Duodenal mucosa (tissue), 2 donors: ENCODE measurements at regions not wholly inside any gene's neighbourhood (a gene's known extent, or its start where the extent isn't known, plus 50 kb on each side); places are given as distances from the start of the nearest gene placed in this dataset.

Source experiments
- H3K27ac ChIP-seq: one replicate; pipeline ENCODE4 v1.7.0; 2013; ENCODE audit warnings: low read depth, low read length
- H3K27me3 ChIP-seq, 2 donors: one replicate each; pipeline ENCODE4 v1.7.0; 2013; ENCODE audit warnings: low read length in 2 of 2, control low read depth in 1 of 2; ENCODE audit not compliant: insufficient read depth in 2 of 2, control insufficient read depth in 1 of 2
- H3K36me3 ChIP-seq, 2 donors: one replicate each; pipeline ENCODE4 v1.7.0; 2013; ENCODE audit warnings: low read length in 2 of 2, control low read depth in 1 of 2; ENCODE audit not compliant: insufficient read depth in 2 of 2, control insufficient read depth in 1 of 2
- H3K4me1 ChIP-seq, 2 donors: one replicate each; pipeline ENCODE4 v1.7.0; 2013; ENCODE audit warnings: low read length in 2 of 2, control low read depth in 1 of 2; ENCODE audit not compliant: insufficient read depth in 2 of 2, control insufficient read depth in 1 of 2
- H3K4me3 ChIP-seq, 2 donors: one replicate each; pipeline ENCODE4 v1.7.0; 2013; ENCODE audit warnings: low read length in 2 of 2, low read depth in 1 of 2
- H3K9ac ChIP-seq, 2 donors: one replicate each; pipeline ENCODE4 v1.7.0; 2013; ENCODE audit warnings: low read length in 2 of 2, low read depth in 1 of 2
- H3K9me3 ChIP-seq, 2 donors: one replicate each; pipeline ENCODE4 v1.7.0; 2013; ENCODE audit warnings: low read length in 2 of 2, control low read depth in 1 of 2; ENCODE audit not compliant: control insufficient read depth in 1 of 2

DNA sequence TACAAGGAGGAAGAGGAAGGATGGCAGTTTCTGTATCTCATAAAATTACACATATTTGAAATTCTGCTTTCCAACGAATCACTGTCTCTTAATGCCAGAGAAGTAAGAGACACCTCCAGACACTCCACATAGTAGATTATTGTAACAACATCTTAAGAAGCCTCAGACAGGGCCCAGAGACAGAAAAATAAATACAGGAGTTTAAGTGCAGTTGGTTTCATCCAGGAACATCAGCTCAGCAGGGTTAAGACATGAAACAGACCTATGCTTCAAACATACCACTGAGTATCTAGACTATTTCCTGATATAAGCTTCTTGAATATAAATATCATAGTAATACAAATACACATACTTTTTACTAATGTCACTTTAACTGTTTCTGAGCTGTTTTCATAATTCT is 290.3 kb downstream of the ADAMTS20 start:
- no peaks in the 10 kb centered on the region for H3K4me1 ChIP-seq
- no peak overlapping the region for H3K27ac ChIP-seq
- no peak overlapping the region for H3K4me3 ChIP-seq
- H3K36me3 ChIP-seq, result no peaks in the 10 kb centered on the region
- H3K27me3 ChIP-seq, result no peaks in the 10 kb centered on the region
- no peak overlapping the region for H3K9ac ChIP-seq
- no peaks in the 10 kb centered on the region for H3K9me3 ChIP-seq

DNA sequence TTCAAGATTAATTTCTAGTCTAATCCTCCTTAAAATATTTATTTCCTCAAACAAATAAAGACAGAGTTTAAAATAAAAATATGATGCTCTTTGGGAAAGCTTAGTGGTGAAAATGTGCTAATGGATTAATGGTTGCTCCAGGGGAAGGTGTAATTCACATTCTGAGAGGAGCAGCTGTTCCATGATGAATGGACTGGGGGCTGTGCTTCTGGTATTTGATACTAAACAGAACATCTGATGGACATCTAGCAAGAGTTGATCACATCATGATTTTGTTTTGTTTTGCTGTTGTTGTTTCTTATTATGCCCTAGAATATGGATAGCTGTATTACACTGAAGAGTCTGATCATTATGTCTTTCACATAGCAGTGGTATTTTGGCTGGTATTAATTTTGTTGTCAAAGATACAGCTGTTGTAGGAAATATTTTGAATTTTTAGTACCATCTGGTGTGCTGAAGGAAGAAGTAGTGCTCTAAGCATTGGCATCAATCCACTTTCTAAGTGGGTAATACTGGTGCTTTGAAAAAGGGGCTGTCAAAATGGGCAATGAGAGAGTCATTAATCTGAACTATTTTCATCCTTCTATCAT is 296.4 kb downstream of the ADAMTS20 start:
- Histone ChIP-seq H3K4me1 (no peaks in the 10 kb centered on the region), H3K9ac (no peak overlapping the region), H3K27me3 (no peaks in the 10 kb centered on the region), H3K9me3 (no peaks in the 10 kb centered on the region), H3K4me3 (no peak overlapping the region), H3K36me3 (no peaks in the 10 kb centered on the region), H3K27ac (no peak overlapping the region)

DNA sequence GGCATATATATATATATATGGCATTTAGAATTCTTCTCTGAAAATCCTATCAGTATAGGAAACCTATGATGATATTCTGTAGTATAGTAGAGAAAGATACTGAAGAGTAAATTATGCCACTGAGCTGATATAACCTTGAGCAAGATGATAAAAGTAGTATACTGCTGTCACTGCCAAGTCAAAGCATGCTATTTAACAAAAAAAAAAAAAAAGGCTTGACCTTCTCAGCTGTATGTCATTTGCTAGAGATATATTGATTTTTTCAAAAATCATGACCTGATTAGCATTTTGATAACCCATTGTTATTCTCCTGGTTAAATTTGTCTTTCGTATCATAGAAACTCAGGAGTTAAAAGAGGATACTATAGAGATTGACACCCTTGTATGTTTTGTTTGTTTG is 299.4 kb downstream of the ADAMTS20 start:
- Histone ChIP-seq H3K27ac (no peak overlapping the region), H3K4me1 (no peaks in the 10 kb centered on the region), H3K36me3 (no peaks in the 10 kb centered on the region), H3K9ac (no peak overlapping the region), H3K4me3 (no peak overlapping the region), H3K9me3 (no peaks in the 10 kb centered on the region), H3K27me3 (no peaks in the 10 kb centered on the region)

DNA sequence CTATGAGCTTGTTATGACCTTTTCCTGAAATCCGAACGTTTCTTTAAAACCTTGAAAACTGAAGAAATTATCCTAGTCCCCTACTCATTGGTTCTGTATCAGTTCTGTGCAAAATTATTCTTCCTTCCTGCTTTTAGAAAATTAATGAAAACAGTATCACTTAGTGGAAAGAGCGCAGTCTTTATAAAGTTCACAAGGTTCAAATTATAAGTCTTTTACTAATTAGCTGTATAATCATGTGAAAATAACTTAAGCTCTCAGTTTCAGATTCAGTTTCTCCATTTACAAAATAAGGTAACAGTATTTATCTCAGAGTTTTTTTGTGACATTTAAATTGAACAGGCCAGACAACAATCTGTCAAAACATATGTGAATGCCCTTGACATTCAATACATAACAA is 306.1 kb downstream of the ADAMTS20 start:
- Histone ChIP-seq H3K36me3 (no peaks in the 10 kb centered on the region), H3K9me3 (no peaks in the 10 kb centered on the region), H3K4me3 (no peak overlapping the region), H3K27ac (no peak overlapping the region), H3K27me3 (no peaks in the 10 kb centered on the region), H3K9ac (no peak overlapping the region), H3K4me1 (no peaks in the 10 kb centered on the region)

DNA sequence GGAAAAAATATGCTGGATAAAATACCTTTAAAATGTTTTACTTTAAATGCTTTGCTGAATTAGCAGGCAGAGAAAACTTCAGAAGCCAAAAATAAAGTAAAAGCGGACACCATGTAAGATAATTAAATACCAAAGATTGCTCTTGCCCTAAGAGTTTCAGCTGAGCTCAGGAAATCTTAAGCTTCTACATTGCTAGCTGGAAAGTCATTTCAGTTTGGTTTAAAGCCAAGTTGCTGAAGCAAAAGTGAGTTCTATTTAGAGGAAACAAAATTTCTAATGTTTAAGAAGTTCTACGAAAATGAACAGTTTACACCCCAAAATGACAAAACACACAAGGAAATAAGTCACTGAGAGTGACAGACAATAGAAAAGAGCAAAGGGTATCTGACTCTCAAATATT is 310.0 kb downstream of the ADAMTS20 start:
- Histone ChIP-seq H3K27me3 (no peaks in the 10 kb centered on the region), H3K27ac (no peak overlapping the region), H3K9me3 (no peaks in the 10 kb centered on the region), H3K4me3 (no peak overlapping the region), H3K9ac (no peak overlapping the region), H3K36me3 (no peaks in the 10 kb centered on the region), H3K4me1 (no peaks in the 10 kb centered on the region)

DNA sequence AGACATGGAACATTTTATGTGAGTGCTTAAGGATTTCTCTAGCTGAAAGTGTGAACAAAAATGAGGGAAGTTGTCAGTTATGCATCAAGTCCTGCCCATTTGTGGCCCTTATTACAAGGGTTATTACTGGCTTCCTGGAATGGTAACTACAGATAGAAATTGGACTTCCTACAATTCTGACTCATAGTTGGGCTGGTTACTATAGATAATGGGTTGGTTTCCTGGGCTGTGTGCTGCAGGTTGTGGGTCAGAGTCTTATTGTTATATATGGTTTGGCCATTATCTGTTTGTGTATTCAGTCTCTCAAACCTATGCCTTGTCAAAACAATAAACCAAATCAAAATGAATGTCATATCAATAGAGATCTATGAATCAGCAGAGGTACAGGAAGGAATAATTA is 313.7 kb downstream of the ADAMTS20 start:
- Histone ChIP-seq H3K27me3 (no peaks in the 10 kb centered on the region), H3K4me1 (no peaks in the 10 kb centered on the region), H3K36me3 (no peaks in the 10 kb centered on the region), H3K9ac (no peak overlapping the region), H3K27ac (no peak overlapping the region), H3K4me3 (no peak overlapping the region), H3K9me3 (no peaks in the 10 kb centered on the region)

DNA sequence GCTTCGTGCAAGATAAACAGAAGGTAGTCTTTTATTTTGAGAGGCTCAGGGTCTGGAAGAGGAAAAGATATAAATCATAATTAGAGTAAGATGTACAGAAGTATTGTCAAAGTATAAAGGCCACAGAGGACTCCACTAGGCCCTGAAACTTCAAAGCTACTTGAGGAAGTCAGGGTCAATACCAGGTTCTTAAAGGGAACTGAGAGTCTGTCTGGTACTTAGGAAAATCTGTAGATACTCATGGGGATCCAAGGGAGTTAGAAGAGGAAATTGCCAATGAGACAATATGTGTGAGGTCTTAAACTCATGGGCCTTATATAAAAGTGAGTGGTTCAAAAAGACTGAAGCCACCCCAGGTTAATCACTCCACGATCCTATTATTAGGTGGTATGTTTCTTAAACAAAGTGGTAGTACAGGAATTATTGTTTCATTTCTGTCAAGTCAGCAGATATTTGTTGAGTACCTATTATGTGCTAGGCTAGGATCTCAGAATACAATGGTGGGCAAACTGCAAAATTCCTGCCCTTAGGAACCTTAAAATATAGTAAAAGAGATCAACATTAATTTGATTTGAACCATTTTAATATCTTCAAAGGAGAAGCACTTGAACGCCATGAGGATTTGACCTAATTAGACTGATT is 314.6 kb downstream of the ADAMTS20 start:
- Histone ChIP-seq H3K36me3 (no peaks in the 10 kb centered on the region), H3K27me3 (no peaks in the 10 kb centered on the region), H3K27ac (no peak overlapping the region), H3K4me1 (no peaks in the 10 kb centered on the region), H3K9me3 (no peaks in the 10 kb centered on the region), H3K4me3 (no peak overlapping the region), H3K9ac (no peak overlapping the region)

DNA sequence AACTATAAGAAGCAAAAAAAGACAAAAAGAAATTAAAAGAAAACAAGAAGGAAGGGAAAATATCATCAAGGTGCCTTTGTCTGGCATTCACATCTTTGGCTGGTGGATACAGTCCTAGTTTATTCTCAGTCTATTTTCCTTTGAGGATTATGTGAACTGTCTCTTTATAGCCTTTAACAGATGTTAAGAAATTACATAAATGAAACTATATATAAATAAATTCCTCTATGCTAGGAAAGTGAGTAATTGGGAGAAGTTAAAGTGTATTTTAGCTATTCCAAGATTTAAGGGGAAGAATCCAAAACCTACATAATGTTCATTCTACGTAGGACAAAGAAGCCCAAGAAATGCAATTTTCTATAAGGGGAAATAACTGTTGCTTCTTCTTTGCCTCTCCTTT is 316.3 kb downstream of the ADAMTS20 start:
- H3K27ac ChIP-seq, result no peak overlapping the region
- no peak overlapping the region for H3K4me3 ChIP-seq

DNA sequence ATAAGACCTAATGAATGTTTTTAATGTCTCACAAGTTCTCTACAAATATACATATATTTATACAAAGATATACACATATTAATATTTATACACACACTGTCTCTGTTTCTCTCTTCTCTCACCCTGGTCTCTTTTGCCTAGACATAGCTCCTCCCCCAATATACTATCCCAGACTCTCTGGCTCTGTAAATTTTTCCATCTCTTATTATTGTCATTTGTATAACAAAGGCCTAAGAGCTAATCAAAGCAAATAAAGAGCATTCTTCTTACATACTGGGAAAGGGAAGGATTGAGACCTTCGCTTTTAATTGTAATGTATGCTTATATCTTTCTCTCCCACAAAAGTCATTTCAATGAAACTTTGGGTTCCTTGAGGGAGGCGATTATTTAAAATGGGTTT is 318.1 kb downstream of the ADAMTS20 start:
- H3K9ac ChIP-seq, result no peak overlapping the region
- H3K9me3 ChIP-seq, result no peaks in the 10 kb centered on the region
- H3K4me3 ChIP-seq, result no peak overlapping the region
- no peak overlapping the region for H3K27ac ChIP-seq
- H3K4me1 ChIP-seq, result no peaks in the 10 kb centered on the region
- H3K27me3 ChIP-seq, result no peaks in the 10 kb centered on the region
- no peaks in the 10 kb centered on the region for H3K36me3 ChIP-seq

More for the DNA sequence above, 316.3 kb downstream of the ADAMTS20 start:
- no peaks in the 10 kb centered on the region for H3K9me3 ChIP-seq
- no peak overlapping the region for H3K9ac ChIP-seq
- no peaks in the 10 kb centered on the region for H3K27me3 ChIP-seq
- H3K36me3 ChIP-seq, result no peaks in the 10 kb centered on the region
- no peaks in the 10 kb centered on the region for H3K4me1 ChIP-seq

DNA sequence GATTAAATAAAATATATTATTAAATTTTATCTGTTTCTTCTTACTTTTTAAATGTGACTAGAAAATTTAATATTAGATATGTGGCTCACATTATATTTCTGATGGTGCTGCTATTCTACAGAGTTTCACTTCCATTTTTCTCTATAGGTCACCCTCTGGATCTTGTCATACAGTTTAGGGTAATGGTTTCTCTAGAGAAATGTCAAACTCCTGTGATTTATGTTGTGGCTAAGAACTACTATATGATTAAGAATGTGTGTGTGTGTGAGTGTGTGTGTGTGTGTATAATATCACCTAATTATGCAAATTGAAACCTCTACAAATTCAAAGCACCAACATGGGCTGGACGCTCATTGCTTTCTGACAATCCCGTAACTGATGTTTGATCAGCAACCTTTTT is 325.9 kb downstream of the ADAMTS20 start:
- no peak overlapping the region for H3K27ac ChIP-seq
- no peaks in the 10 kb centered on the region for H3K4me1 ChIP-seq
- no peaks in the 10 kb centered on the region for H3K36me3 ChIP-seq
- H3K9me3 ChIP-seq, result no peaks in the 10 kb centered on the region
- H3K9ac ChIP-seq, result no peak overlapping the region
- H3K27me3 ChIP-seq, result no peaks in the 10 kb centered on the region
- H3K4me3 ChIP-seq, result no peak overlapping the region
